NCI-H1048 (cell line): ENCODE measurements at regions not wholly inside any gene's neighbourhood (a gene's known extent, or its start where the extent isn't known, plus 50 kb on each side); places are given as distances from the start of the nearest gene placed in this dataset.
"Not testable (repeated sequence)": the region's sequence is repeated elsewhere in the genome, so short reads cannot be mapped to it uniquely, and the experiment has no call there.

Experiments
- DNase-seq: peaks from one replicate; lab custom pipeline; 2025; lab: John Stamatoyannopoulos, UW

DNA sequence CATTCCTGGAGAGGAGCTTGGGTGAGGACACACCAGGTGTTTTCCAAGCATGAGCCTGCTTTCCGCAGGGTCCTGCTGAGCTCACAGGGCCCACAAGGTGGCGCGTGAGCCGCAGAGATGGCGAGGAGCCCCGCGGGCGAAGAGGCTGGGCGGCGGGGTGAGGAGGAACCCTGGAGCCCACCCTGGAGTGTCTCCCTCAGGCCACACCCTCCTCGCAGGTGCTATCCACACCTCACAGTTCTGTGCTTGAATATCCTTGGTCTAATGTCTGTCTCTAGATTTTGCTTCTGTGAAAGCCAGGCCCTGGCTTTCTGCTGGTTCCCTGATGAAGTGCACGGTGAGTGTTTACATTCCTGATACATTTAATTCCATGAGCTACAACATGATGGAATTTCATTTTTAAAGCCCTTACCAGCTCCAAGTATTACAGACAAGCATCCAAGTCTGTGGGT lies 433.6 kb downstream of the ACTR3B start:
- no peak for DNase-seq

- DNase-seq: no peak
These were observed 457.5 kb downstream of the ACTR3B start for GRCh38 chr7:153217032-153217431.

- DNase-seq: no peak
These were observed 465.3 kb downstream of the ACTR3B start for GRCh38 chr7:153224890-153225289.

- DNase-seq: not testable (repeated sequence)
These were observed 485.6 kb downstream of the ACTR3B start for GRCh38 chr7:153245136-153245535.

DNA sequence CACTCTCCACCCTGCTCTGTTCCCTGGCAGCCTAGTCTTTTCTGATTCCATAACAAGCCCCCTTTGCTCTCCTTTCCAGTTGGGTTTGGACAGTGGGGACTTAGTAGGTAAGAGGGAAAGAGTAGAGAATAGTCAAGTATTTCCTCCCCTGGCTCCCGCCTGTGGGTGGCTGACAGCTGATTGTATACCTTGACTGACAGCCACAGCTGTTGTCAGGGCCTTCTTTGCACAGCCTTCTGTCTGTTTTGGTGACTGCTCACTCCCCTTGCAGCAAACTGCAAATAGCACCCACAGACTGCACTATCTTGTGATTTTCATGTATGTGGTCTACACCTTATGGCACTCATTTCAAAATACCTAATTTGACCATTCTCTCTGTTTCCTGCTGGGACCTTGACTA lies 486.3 kb downstream of the ACTR3B start:
- DNase-seq: no peak

- DNase-seq: no peak
These were observed 488.4 kb downstream of the ACTR3B start for GRCh38 chr7:153247926-153248325.

- no peak for DNase-seq
These were observed 499.1 kb downstream of the ACTR3B start for GRCh38 chr7:153258686-153259085.

GRCh38 chr7:153276394-153276793 lies 516.8 kb downstream of the ACTR3B start:
- no peak for DNase-seq

DNA sequence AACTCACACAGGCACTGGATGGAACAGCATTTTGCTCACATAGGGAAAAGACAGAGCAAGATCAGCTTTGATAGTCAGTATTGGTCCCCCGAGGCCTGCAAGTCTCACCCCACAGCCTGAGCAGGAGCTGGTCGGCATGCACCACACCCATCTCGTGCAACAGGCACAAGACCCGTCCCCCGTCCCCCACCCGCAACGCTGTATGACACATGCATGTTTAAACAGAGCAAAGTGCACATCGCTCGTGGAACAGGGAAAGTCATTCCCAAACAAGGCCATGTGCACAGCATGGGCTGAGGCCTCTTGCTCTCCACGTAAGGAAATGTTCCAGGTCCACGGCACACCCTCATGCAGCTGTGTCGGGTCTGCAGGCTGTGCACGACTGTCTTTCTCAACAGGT lies 527.2 kb downstream of the ACTR3B start:
- no peak for DNase-seq

DNA sequence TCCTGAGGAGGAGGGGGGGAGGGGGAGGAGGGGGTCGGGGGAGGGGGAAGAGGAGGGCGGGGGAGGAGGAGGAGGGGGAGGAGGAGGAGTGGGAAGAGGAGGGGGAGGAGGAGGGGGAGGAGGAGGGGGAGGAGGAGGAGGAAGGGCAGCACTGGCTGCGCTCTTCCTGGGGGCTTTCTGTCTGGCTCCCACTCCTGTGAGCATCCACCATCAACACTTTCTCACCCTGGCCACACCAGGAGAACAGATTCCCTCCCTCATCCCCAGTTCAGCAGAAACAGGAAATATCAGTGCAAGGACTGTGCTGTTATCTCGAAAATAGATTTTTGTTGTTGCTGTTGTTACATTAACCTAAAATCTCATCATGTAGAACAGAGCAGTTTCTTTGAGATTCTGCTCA lies 530.5 kb downstream of the ACTR3B start:
- no peak for DNase-seq

DNA sequence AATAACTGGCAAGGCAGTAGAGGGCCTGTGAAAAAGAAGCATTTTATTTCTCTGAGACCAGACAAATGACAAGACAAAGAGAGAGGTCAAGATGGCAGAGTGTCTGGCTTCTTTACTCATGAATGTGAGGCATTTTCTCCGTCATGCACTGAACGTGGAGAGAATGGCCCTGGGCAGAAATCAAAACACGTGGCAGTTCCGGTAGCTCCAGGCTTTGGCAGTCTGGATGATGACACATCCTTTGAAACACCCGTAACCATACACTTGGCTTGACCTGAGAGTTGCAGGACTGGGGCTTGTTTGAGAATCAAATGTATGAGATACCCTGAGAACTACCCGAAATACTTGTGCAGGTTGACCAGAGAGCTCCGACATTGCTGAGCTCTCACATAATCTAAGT lies 537.6 kb downstream of the ACTR3B start:
- DNase-seq: no peak

DNA sequence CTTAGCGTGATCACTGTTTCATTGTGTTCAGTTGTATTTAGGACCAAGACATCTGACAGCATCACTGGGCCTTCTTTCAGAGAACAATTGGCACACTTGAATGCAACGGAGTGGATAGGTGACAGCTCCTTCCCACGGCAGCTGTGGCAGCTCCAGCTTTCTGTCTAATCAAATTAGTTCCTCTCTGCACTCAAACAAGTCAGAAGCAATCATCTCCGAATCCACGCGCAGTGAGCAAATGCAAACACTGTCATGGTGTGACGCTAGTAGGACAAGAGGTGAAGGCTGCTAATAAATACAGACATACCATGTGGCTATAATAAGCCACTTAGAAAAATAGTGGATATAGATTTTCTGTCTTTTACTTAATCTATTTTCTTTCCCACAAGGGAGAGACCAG lies 542.4 kb downstream of the ACTR3B start:
- no peak for DNase-seq

GRCh38 chr7:153320005-153320404 lies 560.5 kb downstream of the ACTR3B start:
- no peak for DNase-seq

DNA sequence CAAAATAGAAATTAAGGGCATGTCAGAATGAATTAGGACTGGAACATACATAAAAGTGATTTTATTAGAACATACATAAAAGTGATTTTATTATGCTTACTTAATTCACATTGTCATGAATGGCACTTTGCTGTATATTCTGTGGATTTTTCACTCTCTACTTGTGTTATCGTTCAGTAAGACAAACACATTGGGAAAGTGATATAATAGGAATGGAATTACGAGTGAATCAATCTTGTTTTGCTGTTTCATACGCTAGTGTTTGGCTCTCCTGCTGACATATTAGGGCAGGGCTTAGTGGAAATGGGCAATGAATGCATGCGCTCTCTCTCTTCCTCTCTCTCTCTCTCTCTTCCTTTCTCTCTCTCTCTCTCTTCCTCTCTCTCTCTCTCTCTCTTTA lies 561.1 kb downstream of the ACTR3B start:
- DNase-seq: no peak

- no peak for DNase-seq
These were observed 563.4 kb downstream of the ACTR3B start for GRCh38 chr7:153322991-153323390.

- no peak for DNase-seq
These were observed 564.5 kb downstream of the ACTR3B start for GRCh38 chr7:153324094-153324493.

DNA sequence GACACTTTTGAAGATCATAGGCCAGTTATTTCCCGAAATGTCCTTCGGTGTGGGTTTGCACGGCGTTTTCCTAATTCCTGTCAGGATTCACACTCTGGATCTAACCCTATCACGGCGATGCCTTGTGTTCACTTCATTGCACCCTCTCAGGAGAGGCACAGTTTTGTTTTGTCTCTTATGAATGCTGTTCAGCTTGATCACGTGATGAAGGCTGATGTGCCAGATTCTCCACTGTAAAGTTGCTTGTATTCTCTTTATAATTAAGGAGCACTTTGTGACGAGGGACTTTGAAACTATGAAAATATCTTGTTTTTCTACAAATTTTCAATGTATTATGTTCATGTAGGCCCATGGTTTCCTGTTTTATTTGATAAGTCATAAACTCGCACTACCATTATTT lies 568.1 kb downstream of the ACTR3B start:
- no peak for DNase-seq

GRCh38 chr7:153331427-153331826 lies 571.9 kb downstream of the ACTR3B start:
- no peak for DNase-seq

DNA sequence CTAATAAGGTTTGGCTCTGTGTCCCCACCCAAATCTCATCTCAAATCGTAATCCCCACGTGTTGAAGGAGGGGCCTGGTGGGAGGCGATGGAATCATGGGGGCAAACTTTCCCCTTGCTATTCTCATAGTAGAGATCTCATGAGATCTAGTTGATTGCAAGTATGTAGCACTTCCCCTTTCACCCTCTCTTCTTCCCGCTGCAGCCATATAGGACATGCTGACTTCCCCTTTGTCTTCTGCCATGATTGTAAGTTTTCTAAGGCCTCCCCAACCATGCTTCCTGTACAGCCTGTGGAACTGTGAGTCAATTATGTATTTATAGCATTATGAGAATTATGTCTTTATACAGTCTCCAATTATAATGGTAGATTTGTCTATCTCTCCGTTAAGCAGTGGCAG lies 594.5 kb downstream of the ACTR3B start:
- no peak for DNase-seq

DNA sequence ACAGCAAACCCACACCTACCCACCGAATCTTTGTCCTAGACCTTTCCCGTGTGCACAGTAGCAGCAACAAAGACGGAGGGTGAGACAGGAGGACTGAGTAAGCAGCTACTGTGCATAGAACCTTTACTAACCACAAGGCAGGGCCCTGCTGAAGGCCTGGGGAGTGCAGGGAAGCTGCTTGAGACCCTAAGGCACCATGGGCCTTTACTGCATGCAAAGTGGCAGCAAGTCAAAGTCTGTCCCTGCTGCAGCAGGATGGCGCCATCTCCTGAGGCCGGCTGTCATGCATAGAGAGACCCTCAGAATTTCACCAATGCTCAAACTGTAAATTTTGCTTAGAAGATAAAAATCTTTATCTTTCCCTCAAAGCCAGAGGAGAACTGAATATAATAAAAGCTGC lies 610.5 kb downstream of the ACTR3B start:
- no peak for DNase-seq

GRCh38 chr7:153380636-153381035 lies 621.1 kb downstream of the ACTR3B start:
- no peak for DNase-seq

DNA sequence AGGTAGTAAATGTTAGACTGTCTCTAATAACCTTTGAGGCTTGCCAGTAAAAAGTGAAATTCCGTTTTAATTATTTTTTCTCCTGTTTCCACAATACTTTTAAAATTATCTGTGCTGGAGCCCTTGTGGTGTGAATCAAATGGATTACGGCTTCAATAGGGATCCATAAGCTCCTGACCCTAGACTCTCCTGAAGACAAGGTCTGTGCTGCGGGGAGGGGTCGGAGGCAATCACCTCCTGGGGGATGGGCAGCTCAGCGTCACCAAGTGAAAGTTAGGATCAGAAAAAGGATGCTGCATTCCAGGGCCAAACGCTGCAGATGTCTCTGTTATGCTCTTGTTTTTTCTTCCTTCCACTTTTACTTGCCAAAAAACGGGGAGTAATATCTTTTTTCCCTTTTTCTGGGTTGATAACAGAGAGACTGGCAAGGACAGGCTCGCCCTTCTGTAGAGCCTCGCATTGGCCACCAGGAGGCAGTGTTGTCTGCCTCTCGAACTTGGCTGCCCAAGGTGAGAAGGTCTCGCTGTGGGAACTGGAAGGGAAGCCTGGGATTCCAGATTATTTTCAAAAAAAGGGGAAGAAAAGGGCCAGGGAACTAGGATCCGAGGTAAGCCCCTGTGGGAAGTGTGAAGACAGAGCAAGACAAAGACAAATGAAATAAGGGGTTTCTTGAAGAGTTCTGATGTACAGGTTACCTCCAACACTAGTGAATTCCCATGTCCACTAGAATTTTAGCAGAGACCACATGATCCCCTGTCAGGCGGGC lies 621.9 kb downstream of the ACTR3B start:
- DNase-seq: no peak

DNA sequence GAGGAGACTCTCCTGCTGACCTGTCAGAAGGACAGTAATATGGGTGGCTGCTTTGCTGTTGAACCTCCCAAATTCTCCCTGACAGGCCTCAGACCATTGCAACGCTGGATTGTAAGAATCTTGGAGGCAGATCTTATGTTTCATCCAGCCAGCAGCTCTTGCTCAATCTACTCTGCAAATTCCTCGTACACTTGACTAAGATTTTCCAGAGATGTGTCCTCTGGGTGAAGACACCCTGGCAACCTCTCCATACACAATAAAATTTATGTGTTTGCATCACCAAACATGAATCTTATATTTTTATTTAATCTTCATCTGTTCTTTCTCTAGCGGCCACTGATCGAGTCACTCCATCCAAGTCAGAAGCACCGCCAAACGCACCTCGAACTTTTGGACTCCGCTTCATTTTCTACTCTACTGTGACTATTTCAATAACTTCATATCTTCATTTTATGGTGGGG lies 623.1 kb downstream of the ACTR3B start:
- no peak for DNase-seq

GRCh38 chr7:153383781-153384180 lies 624.2 kb downstream of the ACTR3B start:
- no peak for DNase-seq
